ENCODE measurements at regions not wholly inside any gene's neighbourhood (a gene's known extent, or its start where the extent isn't known, plus 50 kb on each side); places are given as distances from the start of the nearest gene placed in this dataset.

DNA sequence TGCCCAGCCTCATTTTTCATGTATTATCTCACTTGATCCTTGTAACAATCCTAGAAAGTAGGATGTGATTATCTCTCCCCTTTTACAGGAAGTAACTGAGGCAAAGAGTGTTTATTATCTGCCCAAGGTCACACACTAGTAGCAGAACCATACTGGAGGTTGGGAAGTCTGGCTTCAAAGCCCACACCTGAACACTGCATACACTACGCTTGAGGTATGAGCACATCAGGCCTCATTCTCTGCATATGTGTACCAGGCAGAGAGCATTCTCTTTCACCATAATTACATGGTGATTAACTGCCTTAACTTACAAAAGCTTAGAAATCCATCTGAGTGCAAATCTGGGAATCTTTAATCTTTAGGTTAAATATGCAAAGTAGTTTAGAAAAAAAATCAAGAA, 361.8 kb downstream of the MFSD1 start:
- Histone ChIP-seq H3K9me2 (replicated peaks; ENCODE audit: insufficient read depth) (no peaks in the 10 kb centered on the region), H2AFZ (no peak overlapping the region), H3K4me2 (no peak overlapping the region), H3K27me3 (no peaks in the 10 kb centered on the region), H3K27ac (peak overlapping the region; percentile 45), H3K36me3 (replicated peaks; ENCODE audit: insufficient read depth, low read depth) (no peaks in the 10 kb centered on the region), H3K9me3 (ENCODE audit: low read depth) (no peaks in the 10 kb centered on the region), H3K4me1 (ENCODE audit: insufficient read depth) (no peaks in the 10 kb centered on the region), H3K79me2 (no peaks in the 10 kb centered on the region), H3K4me3 (no peak overlapping the region), H4K20me1 (ENCODE audit: insufficient read depth, poor library complexity, severe bottlenecking) (no peaks in the 10 kb centered on the region)
- DNase-seq (ENCODE audit: low spot score) = no peak
- TF ChIP-seq EZH2 (IDR thresholded peaks at IDR 0.05; ENCODE audit: borderline replicate concordance) (no peak), CTCF (IDR thresholded peaks at IDR 0.05; ENCODE audit: poor library complexity) (no peak), EZH2phosphoT487 (IDR thresholded peaks at IDR 0.05; ENCODE audit: low read depth, severe bottlenecking, unreplicated experiment) (no peak)
- WGBS (ENCODE audit: low lambda C conversion rate, missing lambda C conversion rate) = 93% methylated on average over 1 of the region's 1 CpG

- Histone ChIP-seq H3K4me2 (no peak overlapping the region), H2AFZ (no peak overlapping the region), H3K4me1 (ENCODE audit: insufficient read depth) (no peaks in the 10 kb centered on the region), H3K9me3 (ENCODE audit: low read depth) (no peaks in the 10 kb centered on the region), H4K20me1 (ENCODE audit: insufficient read depth, poor library complexity, severe bottlenecking) (no peaks in the 10 kb centered on the region), H3K27ac (no peak overlapping the region), H3K36me3 (replicated peaks; ENCODE audit: insufficient read depth, low read depth) (no peaks in the 10 kb centered on the region), H3K27me3 (no peaks in the 10 kb centered on the region), H3K9me2 (replicated peaks; ENCODE audit: insufficient read depth) (no peaks in the 10 kb centered on the region), H3K4me3 (no peak overlapping the region), H3K79me2 (no peaks in the 10 kb centered on the region)
- no peak for TF ChIP-seq EZH2phosphoT487 (IDR thresholded peaks at IDR 0.05; ENCODE audit: low read depth, severe bottlenecking, unreplicated experiment)
- TF ChIP-seq EZH2 (IDR thresholded peaks at IDR 0.05; ENCODE audit: borderline replicate concordance) = no peak
- no peak for TF ChIP-seq CTCF (IDR thresholded peaks at IDR 0.05; ENCODE audit: poor library complexity)
- 83% methylated on average over 3 of the region's 3 CpGs for WGBS (ENCODE audit: low lambda C conversion rate, missing lambda C conversion rate)
- DNase-seq (ENCODE audit: low spot score) = no peak
Measured at GRCh38 chr3:159165961-159166360, 364.1 kb downstream of the MFSD1 start.

- Histone ChIP-seq H3K4me2 (no peak overlapping the region), H3K79me2 (no peaks in the 10 kb centered on the region), H3K9me3 (ENCODE audit: low read depth) (no peaks in the 10 kb centered on the region), H4K20me1 (ENCODE audit: insufficient read depth, poor library complexity, severe bottlenecking) (no peaks in the 10 kb centered on the region), H3K27me3 (no peaks in the 10 kb centered on the region), H3K36me3 (replicated peaks; ENCODE audit: insufficient read depth, low read depth) (no peaks in the 10 kb centered on the region), H3K4me1 (ENCODE audit: insufficient read depth) (no peaks in the 10 kb centered on the region), H3K9me2 (replicated peaks; ENCODE audit: insufficient read depth) (no peaks in the 10 kb centered on the region), H2AFZ (no peak overlapping the region), H3K27ac (no peak overlapping the region), H3K4me3 (no peak overlapping the region)
- no peak for TF ChIP-seq EZH2phosphoT487 (IDR thresholded peaks at IDR 0.05; ENCODE audit: low read depth, severe bottlenecking, unreplicated experiment)
- 90% methylated on average over 2 of the region's 2 CpGs for WGBS (ENCODE audit: low lambda C conversion rate, missing lambda C conversion rate)
- no peak for DNase-seq (ENCODE audit: low spot score)
Measured at GRCh38 chr3:159166899-159167586, 365.2 kb downstream of the MFSD1 start.

DNA sequence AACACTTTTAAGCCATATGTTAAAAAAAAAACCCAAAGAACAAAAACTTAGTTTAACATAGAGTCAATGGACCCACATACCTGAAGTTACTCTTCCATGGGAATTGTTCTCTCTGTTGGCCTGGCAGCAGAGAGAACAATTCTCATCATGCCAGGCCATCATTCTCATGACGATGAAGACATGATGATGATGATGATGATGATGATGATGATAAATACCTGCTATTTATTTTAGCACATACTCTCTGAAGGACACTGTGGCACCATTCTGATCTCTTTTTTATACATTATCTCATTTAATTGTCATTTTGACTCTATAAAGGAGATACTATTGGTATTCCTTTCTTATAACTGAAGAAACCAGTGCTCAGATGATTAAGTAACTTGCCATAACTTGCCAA, 366.9 kb downstream of the MFSD1 start:
- TF ChIP-seq EZH2 (IDR thresholded peaks at IDR 0.05; ENCODE audit: borderline replicate concordance) (no peak), EZH2phosphoT487 (IDR thresholded peaks at IDR 0.05; ENCODE audit: low read depth, severe bottlenecking, unreplicated experiment) (no peak), CTCF (IDR thresholded peaks at IDR 0.05; ENCODE audit: poor library complexity) (no peak)
- no peaks in the 10 kb centered on the region for H3K79me2 ChIP-seq
- H3K9me3 ChIP-seq (ENCODE audit: low read depth) = no peaks in the 10 kb centered on the region
- no peaks in the 10 kb centered on the region for H4K20me1 ChIP-seq (ENCODE audit: insufficient read depth, poor library complexity, severe bottlenecking)
- no peaks in the 10 kb centered on the region for H3K36me3 ChIP-seq (replicated peaks; ENCODE audit: insufficient read depth, low read depth)
- no peak for DNase-seq (ENCODE audit: low spot score)
- no peak overlapping the region for H3K4me3 ChIP-seq
- H3K4me1 ChIP-seq (ENCODE audit: insufficient read depth) = no peaks in the 10 kb centered on the region
- no peak overlapping the region for H3K27ac ChIP-seq
- 90% methylated on average over 1 of the region's 1 CpG for WGBS (ENCODE audit: low lambda C conversion rate, missing lambda C conversion rate)
- H3K27me3 ChIP-seq = no peaks in the 10 kb centered on the region
- H2AFZ ChIP-seq = no peak overlapping the region
- H3K4me2 ChIP-seq = no peak overlapping the region
- no peaks in the 10 kb centered on the region for H3K9me2 ChIP-seq (replicated peaks; ENCODE audit: insufficient read depth)

All from hepatocyte (in vitro differentiated cells).